HEK293 (cell line): ENCODE measurements at regions not wholly inside any gene's neighbourhood (a gene's known extent, or its start where the extent isn't known, plus 50 kb on each side); places are given as distances from the start of the nearest gene placed in this dataset.

Experiments
- CTCF ChIA-PET: fragments of 350-600 bp; formaldehyde crosslinking; extraction: SDS; loops from one replicate; lab custom pipeline; 2021; ENCODE audit warnings: antibody characterized with exemption; lab: Yijun Ruan, JAX
- POLR2A ChIA-PET: fragments of 300-600 bp; formaldehyde crosslinking; extraction: SDS; loops from one replicate; lab custom pipeline; 2020; ENCODE audit warnings: antibody characterized with exemption, inconsistent platforms; lab: Yijun Ruan, JAX
- H3K27ac ChIP-seq: fragments of 200-500 bp; sonication (Bioruptor generic); 2 replicates; pipeline ENCODE4 v1.5.1; 2014; ENCODE audit warnings: low read depth, low read length, control low read depth, inconsistent platforms; ENCODE audit errors: extremely low read depth
- H3K36me3 ChIP-seq, 2 experiments: fragments of 200-500 bp in 1 of 2; sonication (Bioruptor generic) in 1 of 2; 1 replicate in 1 of 2; 2 replicates in 1 of 2; pipeline ENCODE4 v1.5.1; 2014 to 2017; ENCODE audit warnings: inconsistent platforms in 2 of 2, low read length in 2 of 2; ENCODE audit not compliant: control insufficient read depth in 2 of 2, insufficient read depth in 1 of 2
- H3K4me1 ChIP-seq: fragments of 200-500 bp; sonication (Bioruptor generic); 2 replicates; pipeline ENCODE4 v1.5.1; 2014; ENCODE audit warnings: mild to moderate bottlenecking, low read length, inconsistent platforms; ENCODE audit not compliant: control insufficient read depth, insufficient read depth
- H3K4me3 ChIP-seq: 2 replicates; pipeline ENCODE4 v1.5.1; 2011; ENCODE audit warnings: low read depth, mild to moderate bottlenecking, control low read depth, low read length, moderate library complexity
- H3K9me3 ChIP-seq: fragments of 200-500 bp; sonication (Bioruptor generic); 2 replicates; pipeline ENCODE4 v1.5.1; 2014; ENCODE audit warnings: low read depth, low read length, inconsistent platforms; ENCODE audit not compliant: control insufficient read depth, insufficient read depth
- YY1 ChIP-seq: fragments of 450-650 bp; formaldehyde crosslinking; IDR thresholded peaks from 2 replicates; pipeline ENCODE4 v1.5.1; 2018; ENCODE audit warnings: missing biosample characterization, missing genetic modification characterization
- ZBTB11 ChIP-seq: fragments of 450-650 bp; formaldehyde crosslinking; conservative IDR thresholded peaks from 2 replicates; pipeline ENCODE4 v1.5.1; 2016; ENCODE audit warnings: low read depth, missing biosample characterization, missing genetic modification characterization
- ZBTB6 ChIP-seq: fragments of 450-650 bp; formaldehyde crosslinking; IDR thresholded peaks from 2 replicates; pipeline ENCODE4 v1.5.1; 2017; ENCODE audit warnings: missing biosample characterization, missing genetic modification characterization
- ZNF132 ChIP-seq: fragments of 450-650 bp; formaldehyde crosslinking; IDR thresholded peaks from 2 replicates; pipeline ENCODE4 v1.5.1; 2017; ENCODE audit warnings: missing biosample characterization, missing genetic modification characterization, borderline replicate concordance
- ZNF18 ChIP-seq: fragments of 450-650 bp; formaldehyde crosslinking; IDR thresholded peaks from 2 replicates; pipeline ENCODE4 v1.5.1; 2016; ENCODE audit warnings: missing biosample characterization, missing genetic modification characterization
- ZNF449 ChIP-seq: fragments of 450-650 bp; formaldehyde crosslinking; IDR thresholded peaks from 2 replicates; pipeline ENCODE4 v1.5.1; 2017; ENCODE audit warnings: missing biosample characterization, mild to moderate bottlenecking, missing genetic modification characterization, moderate library complexity
- ZNF561 ChIP-seq: fragments of 450-650 bp; IDR thresholded peaks from 2 replicates; pipeline ENCODE4 v1.5.1; 2018; ENCODE audit warnings: missing biosample characterization, missing genetic modification characterization, borderline replicate concordance
- ZNF639 ChIP-seq: fragments of 450-650 bp; formaldehyde crosslinking; IDR thresholded peaks from 2 replicates; pipeline ENCODE4 v1.5.1; 2016; ENCODE audit warnings: missing biosample characterization, missing genetic modification characterization
- ZNF664 ChIP-seq: fragments of 450-650 bp; formaldehyde crosslinking; IDR thresholded peaks from 2 replicates; pipeline ENCODE4 v1.5.1; 2016; ENCODE audit warnings: missing biosample characterization, missing genetic modification characterization
- ZNF76 ChIP-seq: fragments of 450-650 bp; formaldehyde crosslinking; IDR thresholded peaks from 2 replicates; pipeline ENCODE4; 2016; ENCODE audit warnings: low read depth, missing biosample characterization, missing genetic modification characterization, borderline replicate concordance
- ZNF830 ChIP-seq: fragments of 450-650 bp; IDR thresholded peaks from 2 replicates; pipeline ENCODE4 v1.5.0; 2018; ENCODE audit warnings: missing biosample characterization, missing genetic modification characterization, low read depth, mild to moderate bottlenecking, moderate library complexity
- ZNF843 ChIP-seq: fragments of 450-650 bp; formaldehyde crosslinking; IDR thresholded peaks from 2 replicates; pipeline ENCODE4 v1.5.1; 2016; ENCODE audit warnings: missing biosample characterization, missing genetic modification characterization
- ZSCAN18 ChIP-seq: fragments of 450-650 bp; formaldehyde crosslinking; IDR thresholded peaks from 2 replicates; pipeline ENCODE4 v1.5.1; 2016; ENCODE audit warnings: missing biosample characterization, missing genetic modification characterization
- ZSCAN5A ChIP-seq: fragments of 450-650 bp; formaldehyde crosslinking; IDR thresholded peaks from 2 replicates; pipeline ENCODE4 v1.5.1; 2016; ENCODE audit warnings: missing biosample characterization, missing genetic modification characterization

- no peak for TF ChIP-seq ZNF18 (tag by site-specific recombination)
- TF ChIP-seq ZNF449 (tag by site-specific recombination): no peak
Measured at GRCh38 chr4:81754169-81754568, 282.5 kb upstream of the RASGEF1B start (continued).

GRCh38 chr4:81751531-81752289, 280.0 kb upstream of the RASGEF1B start:
- POLR2A ChIA-PET: no interaction called here
- CTCF ChIA-PET: no interaction called here
- TF ChIP-seq ZBTB6 (no peak), ZNF664 (no peak), ZNF639 (tag by site-specific recombination) (no peak)
- TF ChIP-seq, all 188 proteins: peak for 0
- Histone ChIP-seq H3K4me3 (no peak overlapping the region), H3K36me3 (no peaks in the 10 kb centered on the region), H3K9me3 (no peaks in the 10 kb centered on the region), H3K27ac (no peak overlapping the region), H3K4me1 (no peaks in the 10 kb centered on the region)

- no peak overlapping the region for H3K27ac ChIP-seq
- CTCF ChIA-PET: no interaction called here
- POLR2A ChIA-PET: no interaction called here
Measured at GRCh38 chr4:81747242-81747930, 275.7 kb upstream of the RASGEF1B start.

GRCh38 chr4:81746773-81747172, 275.1 kb upstream of the RASGEF1B start:
- CTCF ChIA-PET: no interaction called here
- no peaks in the 10 kb centered on the region for H3K36me3 ChIP-seq
- no peak overlapping the region for H3K4me3 ChIP-seq
- POLR2A ChIA-PET: no interaction called here
- H3K27ac ChIP-seq: no peak overlapping the region
- no peaks in the 10 kb centered on the region for H3K9me3 ChIP-seq
- H3K4me1 ChIP-seq: no peaks in the 10 kb centered on the region
- TF ChIP-seq ZSCAN5A (tag by site-specific recombination): no peak
- TF ChIP-seq ZNF830: no peak
- TF ChIP-seq ZNF76 (tag by site-specific recombination): no peak
- TF ChIP-seq YY1: no peak
- TF ChIP-seq ZNF561 (tag by site-specific recombination): no peak
- no peak for TF ChIP-seq ZSCAN18 (tag by site-specific recombination)
- TF ChIP-seq ZBTB11 (tag by site-specific recombination): no peak

More at GRCh38 chr4:81747242-81747930, 275.7 kb upstream of the RASGEF1B start:
- Histone ChIP-seq H3K4me1 (no peaks in the 10 kb centered on the region), H3K4me3 (no peak overlapping the region), H3K9me3 (no peaks in the 10 kb centered on the region), H3K36me3 (no peaks in the 10 kb centered on the region)
- TF ChIP-seq ZNF132 (tag by site-specific recombination) (peak; percentile 61; the same call in 1 of the 2 replicates), ZNF843 (tag by site-specific recombination) (no peak)
